ENCODE measurements at regions not wholly inside any gene's neighbourhood (a gene's known extent, or its start where the extent isn't known, plus 50 kb on each side); places are given as distances from the start of the nearest gene placed in this dataset.

GRCh38 chr10:128420623-128421022 lies 294.4 kb upstream of the MKI67 start:
- Histone ChIP-seq H3K36me3 (ENCODE audit: control insufficient read depth, insufficient read depth, low read length) (no peaks in the 10 kb centered on the region), H3K27me3 (ENCODE audit: control insufficient read depth, insufficient read depth, low read length) (no peaks in the 10 kb centered on the region), H3K4me3 (ENCODE audit: low read depth, low read length) (no peak overlapping the region)
- DNase-seq (ENCODE audit: low read depth): no peak
- TF ChIP-seq CTCF (IDR thresholded peaks at IDR 0.05; ENCODE audit: insufficient read depth, low read length, poor library complexity, severe bottlenecking): no peak

DNA sequence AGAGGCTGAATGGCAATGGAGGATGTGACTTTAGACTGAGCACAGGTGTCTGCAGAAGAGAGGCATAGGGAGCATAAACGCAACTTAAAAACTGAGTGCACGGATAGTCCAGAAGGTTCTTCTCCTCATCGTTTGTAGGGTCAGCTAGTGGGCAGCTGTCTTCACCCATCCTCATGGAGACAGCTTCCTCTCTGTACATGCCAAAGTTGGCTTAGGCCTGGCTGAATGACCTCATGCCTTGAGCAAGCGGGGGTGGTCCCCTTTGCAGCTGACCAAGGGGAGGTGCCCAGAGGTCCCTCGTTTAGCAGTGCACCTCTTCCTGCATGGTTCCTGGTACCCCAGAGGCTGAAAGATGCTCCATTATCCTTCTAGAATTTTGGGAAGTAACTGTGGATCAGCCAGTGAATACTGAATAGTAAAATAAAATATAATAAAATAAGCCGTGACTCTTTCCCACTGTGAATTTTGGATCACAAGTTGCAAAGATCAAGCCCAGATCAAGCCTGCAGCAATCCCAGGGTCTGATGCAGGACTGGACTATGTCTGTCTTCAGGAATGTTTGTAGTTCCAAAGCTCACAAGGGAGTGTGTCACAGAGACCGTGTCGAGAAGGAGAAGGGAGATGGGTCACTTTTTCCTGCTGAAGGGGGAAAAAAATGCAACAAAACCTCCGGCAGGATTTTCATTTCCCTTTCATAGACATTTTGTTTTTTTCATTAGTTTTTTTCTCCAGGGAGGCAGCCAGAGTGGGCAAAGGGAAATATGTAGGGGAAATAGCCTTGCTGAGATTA lies 295.3 kb upstream of the MKI67 start:
- no peak for DNase-seq (ENCODE audit: low read depth)
- H3K27me3 ChIP-seq (ENCODE audit: control insufficient read depth, insufficient read depth, low read length): no peaks in the 10 kb centered on the region
- TF ChIP-seq CTCF (IDR thresholded peaks at IDR 0.05; ENCODE audit: insufficient read depth, low read length, poor library complexity, severe bottlenecking): no peak
- H3K36me3 ChIP-seq (ENCODE audit: control insufficient read depth, insufficient read depth, low read length): no peaks in the 10 kb centered on the region
- H3K4me3 ChIP-seq (ENCODE audit: low read depth, low read length): no peak overlapping the region

GRCh38 chr10:128422190-128422589 lies 296.0 kb upstream of the MKI67 start:
- H3K36me3 ChIP-seq (ENCODE audit: control insufficient read depth, insufficient read depth, low read length): no peaks in the 10 kb centered on the region
- H3K4me3 ChIP-seq (ENCODE audit: low read depth, low read length): no peak overlapping the region
- TF ChIP-seq CTCF (IDR thresholded peaks at IDR 0.05; ENCODE audit: insufficient read depth, low read length, poor library complexity, severe bottlenecking): no peak
- no peak for DNase-seq (ENCODE audit: low read depth)
- no peaks in the 10 kb centered on the region for H3K27me3 ChIP-seq (ENCODE audit: control insufficient read depth, insufficient read depth, low read length)

DNA sequence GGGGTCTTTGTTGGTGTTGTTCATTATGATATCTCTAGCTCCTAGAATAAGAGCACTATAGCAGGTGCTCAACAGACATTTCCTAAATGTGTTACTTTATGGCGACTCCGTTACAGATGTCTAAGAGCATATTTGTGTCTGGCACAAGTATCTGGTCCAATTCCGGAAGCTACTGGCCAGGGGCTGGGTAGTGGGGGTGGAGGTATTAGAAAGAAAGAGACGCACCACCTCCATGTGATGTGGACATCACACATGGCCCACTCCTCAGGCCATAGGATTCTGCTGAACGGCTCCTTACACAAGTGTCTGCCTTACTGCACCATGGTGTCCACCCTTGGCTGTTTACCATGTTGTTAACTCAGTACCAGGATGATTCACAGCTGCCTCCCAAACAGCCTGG lies 296.8 kb upstream of the MKI67 start:
- Histone ChIP-seq H3K4me3 (ENCODE audit: low read depth, low read length) (no peak overlapping the region), H3K36me3 (ENCODE audit: control insufficient read depth, insufficient read depth, low read length) (no peaks in the 10 kb centered on the region), H3K27me3 (ENCODE audit: control insufficient read depth, insufficient read depth, low read length) (no peaks in the 10 kb centered on the region)
- DNase-seq (ENCODE audit: low read depth): no peak
- no peak for TF ChIP-seq CTCF (IDR thresholded peaks at IDR 0.05; ENCODE audit: insufficient read depth, low read length, poor library complexity, severe bottlenecking)

DNA sequence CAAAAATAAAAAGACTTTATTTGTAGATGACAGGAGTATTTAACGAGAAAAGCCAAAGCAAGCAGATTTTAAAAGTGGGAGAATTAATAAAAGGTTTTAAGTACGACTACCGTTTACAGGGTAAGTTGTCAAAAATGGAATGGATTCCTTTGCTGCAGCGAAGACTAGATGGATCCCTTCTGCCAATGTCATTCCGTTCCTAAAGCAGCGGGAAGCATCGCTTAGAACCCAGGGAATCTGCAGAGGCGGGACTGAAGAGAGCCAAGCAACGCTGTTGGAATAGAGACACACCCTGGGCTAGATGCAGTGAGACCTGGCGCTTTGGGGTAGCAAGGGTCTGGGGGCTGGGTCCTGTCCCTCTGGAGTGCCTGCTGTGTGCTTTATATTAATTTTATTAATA lies 303.1 kb upstream of the MKI67 start:
- TF ChIP-seq CTCF (IDR thresholded peaks at IDR 0.05; ENCODE audit: insufficient read depth, low read length, poor library complexity, severe bottlenecking): no peak
- no peak overlapping the region for H3K4me3 ChIP-seq (ENCODE audit: low read depth, low read length)
- DNase-seq (ENCODE audit: low read depth): no peak
- H3K27me3 ChIP-seq (ENCODE audit: control insufficient read depth, insufficient read depth, low read length): no peaks in the 10 kb centered on the region
- H3K36me3 ChIP-seq (ENCODE audit: control insufficient read depth, insufficient read depth, low read length): no peaks in the 10 kb centered on the region

All from kidney epithelial cell (primary cell).